WI38 (cell line): ENCODE measurements at regions not wholly inside any gene's neighbourhood (a gene's known extent, or its start where the extent isn't known, plus 50 kb on each side); places are given as distances from the start of the nearest gene placed in this dataset.

ENCODE experiments used
- H3K4me3 ChIP-seq: 2 replicates; pipeline ENCODE4 v1.5.1; 2011; ENCODE audit warnings: low read depth, mild to moderate bottlenecking, control low read depth, low read length
- TF ChIP-seq, protein P1 (sequence below): IDR thresholded peaks from 2 replicates; pipeline ENCODE4 v1.5.1; 2012; ENCODE audit warnings: low read depth, mild to moderate bottlenecking, control low read depth, low read length

- H3K4me3 ChIP-seq, result no peak overlapping the region
- TF ChIP-seq, protein P1, sequence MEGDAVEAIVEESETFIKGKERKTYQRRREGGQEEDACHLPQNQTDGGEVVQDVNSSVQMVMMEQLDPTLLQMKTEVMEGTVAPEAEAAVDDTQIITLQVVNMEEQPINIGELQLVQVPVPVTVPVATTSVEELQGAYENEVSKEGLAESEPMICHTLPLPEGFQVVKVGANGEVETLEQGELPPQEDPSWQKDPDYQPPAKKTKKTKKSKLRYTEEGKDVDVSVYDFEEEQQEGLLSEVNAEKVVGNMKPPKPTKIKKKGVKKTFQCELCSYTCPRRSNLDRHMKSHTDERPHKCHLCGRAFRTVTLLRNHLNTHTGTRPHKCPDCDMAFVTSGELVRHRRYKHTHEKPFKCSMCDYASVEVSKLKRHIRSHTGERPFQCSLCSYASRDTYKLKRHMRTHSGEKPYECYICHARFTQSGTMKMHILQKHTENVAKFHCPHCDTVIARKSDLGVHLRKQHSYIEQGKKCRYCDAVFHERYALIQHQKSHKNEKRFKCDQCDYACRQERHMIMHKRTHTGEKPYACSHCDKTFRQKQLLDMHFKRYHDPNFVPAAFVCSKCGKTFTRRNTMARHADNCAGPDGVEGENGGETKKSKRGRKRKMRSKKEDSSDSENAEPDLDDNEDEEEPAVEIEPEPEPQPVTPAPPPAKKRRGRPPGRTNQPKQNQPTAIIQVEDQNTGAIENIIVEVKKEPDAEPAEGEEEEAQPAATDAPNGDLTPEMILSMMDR, result no peak
These were observed 963.1 kb downstream of the EFNB2 start for GRCh38 chr13:105572401-105572800.

DNA sequence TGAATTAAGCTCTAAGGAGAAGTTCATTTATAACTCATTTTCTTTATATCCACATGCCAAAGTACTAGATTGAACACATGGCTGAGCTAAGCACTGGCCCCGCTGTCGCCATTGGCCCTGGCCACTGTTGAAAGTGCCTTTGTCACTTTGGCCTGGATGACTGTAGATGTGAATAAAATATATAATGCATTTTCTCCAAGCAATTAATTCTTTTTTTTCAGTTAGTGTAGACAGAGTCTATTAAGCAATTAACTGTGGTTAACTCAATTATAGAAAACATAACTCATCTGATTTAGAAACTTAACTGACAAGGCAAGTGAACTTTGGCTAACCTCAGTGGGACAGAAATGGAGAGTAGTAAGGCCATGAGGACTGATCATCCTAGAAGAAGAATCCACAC is 965.6 kb downstream of the EFNB2 start:
- H3K4me3 ChIP-seq, result no peak overlapping the region
- TF ChIP-seq, protein P1, result no peak

DNA sequence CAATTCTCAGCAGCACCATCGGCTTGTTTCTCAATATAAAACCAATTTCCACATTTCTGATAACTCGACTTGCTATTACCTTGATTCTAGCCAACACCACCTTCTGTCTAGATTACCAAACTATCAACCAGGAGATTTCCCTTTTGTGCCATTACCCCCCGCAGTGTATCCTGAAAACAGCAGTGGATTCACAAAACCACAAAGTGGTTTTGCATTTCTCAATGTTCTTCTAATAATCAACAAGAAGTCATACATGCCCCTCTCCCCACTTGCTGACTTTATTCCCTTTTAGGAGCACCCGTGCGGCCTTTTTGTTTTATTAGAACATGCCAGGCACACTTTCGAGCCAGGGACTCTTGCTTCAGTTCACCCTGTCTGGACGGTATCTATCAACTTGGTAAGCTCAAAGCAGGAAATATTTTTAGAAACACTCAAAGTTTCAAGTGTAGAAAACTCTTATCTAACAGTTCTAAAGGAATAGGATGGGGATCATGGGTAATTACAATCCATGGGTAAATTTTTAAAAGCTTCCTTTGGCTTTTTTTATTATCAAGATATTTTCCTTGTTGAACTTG is 967.4 kb downstream of the EFNB2 start:
- TF ChIP-seq, protein P1, result no peak

GRCh38 chr13:105565136-105565727 is 970.2 kb downstream of the EFNB2 start:
- no peak overlapping the region for H3K4me3 ChIP-seq
- TF ChIP-seq, protein P1, result no peak

More for the DNA sequence above, 967.4 kb downstream of the EFNB2 start:
- H3K4me3 ChIP-seq, result no peak overlapping the region

DNA sequence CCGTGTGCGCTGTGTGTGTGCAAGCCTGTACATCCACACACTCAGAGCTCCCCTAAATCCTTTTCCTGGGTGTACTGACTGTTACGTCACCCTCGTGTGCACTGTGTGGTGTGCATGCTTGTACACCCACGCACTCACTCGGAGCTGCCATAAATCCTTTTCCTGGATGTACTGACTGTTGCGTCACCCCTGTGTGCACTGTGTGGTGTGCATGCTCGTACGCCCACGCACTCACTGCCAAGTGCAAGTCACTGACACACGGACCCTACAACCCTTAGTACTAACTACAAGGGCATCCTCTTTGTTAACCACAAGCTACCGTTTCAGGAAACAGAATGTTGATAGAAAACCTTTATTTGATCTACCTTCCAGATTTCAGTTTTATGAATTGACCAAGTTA is 983.4 kb downstream of the EFNB2 start:
- H3K4me3 ChIP-seq, result no peak overlapping the region
- TF ChIP-seq, protein P1, result no peak

DNA sequence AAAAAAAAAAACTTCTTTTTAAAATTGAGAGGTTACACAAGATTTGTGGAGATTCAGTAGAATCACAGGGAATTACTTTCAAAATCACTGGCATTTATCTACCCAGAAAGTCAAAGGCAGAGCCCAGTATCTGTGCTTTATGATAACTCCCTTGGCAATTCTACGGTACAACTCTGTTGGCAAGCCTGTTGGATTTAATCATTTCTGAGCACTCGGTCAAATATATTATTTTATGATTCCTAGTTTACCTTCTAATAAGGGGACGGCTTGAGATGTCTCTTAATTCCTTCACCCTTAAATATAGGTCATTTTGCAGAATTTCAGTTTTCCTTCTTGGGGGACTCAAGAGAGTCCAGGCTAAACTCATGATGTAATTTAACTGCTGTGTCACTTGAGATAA is 987.6 kb downstream of the EFNB2 start:
- no peak overlapping the region for H3K4me3 ChIP-seq
- TF ChIP-seq, protein P1, result no peak

DNA sequence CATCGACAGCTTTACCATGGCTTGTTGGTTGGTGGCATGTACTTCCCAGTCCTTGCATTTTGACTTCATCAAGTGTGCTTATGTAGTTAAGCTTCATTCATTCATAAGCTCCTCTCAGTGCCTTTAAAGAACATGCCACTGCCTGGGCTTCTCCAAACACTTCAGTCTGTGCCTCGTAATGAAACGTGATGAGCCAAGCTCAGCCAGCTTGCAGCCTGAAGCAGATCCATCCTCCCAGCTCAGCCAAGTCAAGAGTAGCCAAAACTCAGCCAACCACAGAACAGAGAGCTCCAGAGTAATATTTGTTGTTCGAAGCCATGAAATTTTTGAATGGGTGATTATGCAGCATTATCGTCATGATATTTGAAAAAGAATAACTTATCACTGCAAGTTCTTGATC is 989.7 kb downstream of the EFNB2 start:
- TF ChIP-seq, protein P1, result no peak
- H3K4me3 ChIP-seq, result no peak overlapping the region
